Esophagus squamous epithelium (tissue), 4 donors: ENCODE measurements at regions not wholly inside any gene's neighbourhood (a gene's known extent, or its start where the extent isn't known, plus 50 kb on each side); places are given as distances from the start of the nearest gene placed in this dataset.

Experiments used
- CTCF ChIP-seq, 6 experiments: fragments of 450-650 bp in 4 of 6; fragments of 200-600 bp in 2 of 6; sonication (generic) in 2 of 6; IDR thresholded peaks; one replicate each; pipeline ENCODE4 v1.5.1; 2016 to 2019; ENCODE audit warnings: antibody characterized with exemption in 6 of 6, mild to moderate bottlenecking in 4 of 6, moderate library complexity in 4 of 6
- POLR2A ChIP-seq, 4 donors: fragments of 450-650 bp; IDR thresholded peaks; one replicate each; pipeline ENCODE4 v1.6.1; 2017; ENCODE audit warnings: antibody characterized with exemption in 4 of 4, mild to moderate bottlenecking in 4 of 4, moderate library complexity in 3 of 4

GRCh38 chr4:108527723-108528122 lies 92.7 kb upstream of the RPL34 start:
- TF ChIP-seq POLR2A (IDR thresholded peaks at IDR 0.05): no peak
- TF ChIP-seq CTCF (IDR thresholded peaks at IDR 0.05): no peak
